ENCODE measurements at regions not wholly inside any gene's neighbourhood (a gene's known extent, or its start where the extent isn't known, plus 50 kb on each side); places are given as distances from the start of the nearest gene placed in this dataset.

- TF ChIP-seq BHLHE40 (IDR thresholded peaks at IDR 0.05; ENCODE audit: borderline replicate concordance) (no peak), FOXA1 (IDR thresholded peaks at IDR 0.05) (no peak)
- ChIA-PET CTCF (no interaction called here), POLR2A (no interaction called here)
- DNase-seq (ENCODE audit: extremely low spot score) = no peak
Observed at GRCh38 chr10:104505521-104506042, 135.5 kb upstream of the SORCS3 start.

DNA sequence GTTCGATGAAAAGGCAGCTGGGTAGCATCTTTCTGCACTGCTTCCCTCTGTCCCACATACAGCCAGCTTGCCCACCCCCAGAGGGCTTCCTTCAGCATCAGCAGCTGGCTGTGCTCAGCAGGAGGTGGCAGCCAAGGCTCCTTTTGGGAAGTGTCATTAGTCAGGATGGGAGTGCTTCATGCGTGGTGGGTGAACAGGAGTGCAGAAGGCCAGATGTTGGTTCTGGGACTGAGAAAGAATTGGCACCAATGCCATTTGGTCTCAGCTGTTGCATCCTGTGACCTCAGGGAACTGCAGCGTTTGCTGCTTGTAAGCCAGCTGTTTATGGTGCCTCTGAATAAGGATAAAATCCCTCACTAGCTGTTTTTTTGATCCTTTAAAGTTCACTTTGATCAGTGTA is 131.1 kb upstream of the SORCS3 start:
- ChIA-PET POLR2A (no interaction called here), CTCF (interaction anchor here (0.7 kb wide), 1 partner anchor 26 kb away, joined by 4 read pairs; no protein-coding TSS in a partner anchor)
- no peak for TF ChIP-seq FOXA1 (IDR thresholded peaks at IDR 0.05)
- TF ChIP-seq, protein P1, sequence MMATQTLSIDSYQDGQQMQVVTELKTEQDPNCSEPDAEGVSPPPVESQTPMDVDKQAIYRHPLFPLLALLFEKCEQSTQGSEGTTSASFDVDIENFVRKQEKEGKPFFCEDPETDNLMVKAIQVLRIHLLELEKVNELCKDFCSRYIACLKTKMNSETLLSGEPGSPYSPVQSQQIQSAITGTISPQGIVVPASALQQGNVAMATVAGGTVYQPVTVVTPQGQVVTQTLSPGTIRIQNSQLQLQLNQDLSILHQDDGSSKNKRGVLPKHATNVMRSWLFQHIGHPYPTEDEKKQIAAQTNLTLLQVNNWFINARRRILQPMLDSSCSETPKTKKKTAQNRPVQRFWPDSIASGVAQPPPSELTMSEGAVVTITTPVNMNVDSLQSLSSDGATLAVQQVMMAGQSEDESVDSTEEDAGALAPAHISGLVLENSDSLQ (IDR thresholded peaks at IDR 0.05) = no peak
- TF ChIP-seq HDGF (IDR thresholded peaks at IDR 0.05; ENCODE audit: borderline replicate concordance) = no peak
- no peak for TF ChIP-seq L3MBTL2 (conservative IDR thresholded peaks at IDR 0.05)
- no peak for TF ChIP-seq ARNT (IDR thresholded peaks at IDR 0.05)
- TF ChIP-seq FOXM1 (IDR thresholded peaks at IDR 0.05; ENCODE audit: borderline replicate concordance) = no peak
- TF ChIP-seq SP1 (IDR thresholded peaks at IDR 0.05) = no peak
- TF ChIP-seq NFRKB (IDR thresholded peaks at IDR 0.05) = no peak
- no peak for TF ChIP-seq FOXK2 (IDR thresholded peaks at IDR 0.05)
- no peak for TF ChIP-seq ELF4 (IDR thresholded peaks at IDR 0.05)
- DNase-seq (ENCODE audit: extremely low spot score) = no peak

- ChIA-PET CTCF (interaction anchor here (0.7 kb wide), 1 partner anchor 26 kb away, joined by 4 read pairs; no protein-coding TSS in a partner anchor), POLR2A (no interaction called here)
- DNase-seq (ENCODE audit: extremely low spot score) = no peak
- no peak for TF ChIP-seq HDGF (IDR thresholded peaks at IDR 0.05; ENCODE audit: borderline replicate concordance)
- TF ChIP-seq L3MBTL2 (conservative IDR thresholded peaks at IDR 0.05) = no peak
- no peak for TF ChIP-seq BHLHE40 (IDR thresholded peaks at IDR 0.05; ENCODE audit: borderline replicate concordance)
- TF ChIP-seq SUZ12 (IDR thresholded peaks at IDR 0.05) = no peak
- no peak for TF ChIP-seq CTBP1 (IDR thresholded peaks at IDR 0.05; ENCODE audit: borderline replicate concordance)
- TF ChIP-seq FOXK2 (IDR thresholded peaks at IDR 0.05) = no peak
- no peak for TF ChIP-seq LEF1 (IDR thresholded peaks at IDR 0.05; ENCODE audit: borderline replicate concordance)
- TF ChIP-seq ZNF384 (IDR thresholded peaks at IDR 0.05) = no peak
- no peak for TF ChIP-seq ELF4 (IDR thresholded peaks at IDR 0.05)
- TF ChIP-seq TARDBP (IDR thresholded peaks at IDR 0.05) = no peak
- TF ChIP-seq FOXA1 (IDR thresholded peaks at IDR 0.05) = no peak
- TF ChIP-seq SP1 (IDR thresholded peaks at IDR 0.05) = no peak
- TF ChIP-seq ARNT (IDR thresholded peaks at IDR 0.05) = no peak
- TF ChIP-seq NFRKB (IDR thresholded peaks at IDR 0.05) = no peak
- TF ChIP-seq, protein P1 (IDR thresholded peaks at IDR 0.05) = no peak
- TF ChIP-seq FOXM1 (IDR thresholded peaks at IDR 0.05; ENCODE audit: borderline replicate concordance) = no peak
Observed at GRCh38 chr10:104510644-104511043, 130.4 kb upstream of the SORCS3 start.

GRCh38 chr10:104512800-104513199 is 128.3 kb upstream of the SORCS3 start:
- no peak for DNase-seq (ENCODE audit: extremely low spot score)
- ChIA-PET POLR2A (no interaction called here), CTCF (no interaction called here)
- TF ChIP-seq SUZ12 (IDR thresholded peaks at IDR 0.05) = no peak
- TF ChIP-seq BHLHE40 (IDR thresholded peaks at IDR 0.05; ENCODE audit: borderline replicate concordance) = no peak
- TF ChIP-seq LEF1 (IDR thresholded peaks at IDR 0.05; ENCODE audit: borderline replicate concordance) = no peak
- no peak for TF ChIP-seq TARDBP (IDR thresholded peaks at IDR 0.05)
- no peak for TF ChIP-seq FOXK2 (IDR thresholded peaks at IDR 0.05)
- TF ChIP-seq, protein P1 (IDR thresholded peaks at IDR 0.05) = no peak

GRCh38 chr10:104515678-104516199 is 125.4 kb upstream of the SORCS3 start:
- DNase-seq (ENCODE audit: extremely low spot score) = no peak
- CTCF ChIA-PET = interaction anchor here (0.6 kb wide), 1 partner anchor 9 kb away, joined by 4 read pairs; no protein-coding TSS in a partner anchor
- TF ChIP-seq L3MBTL2 (conservative IDR thresholded peaks at IDR 0.05) = no peak
- TF ChIP-seq SP1 (IDR thresholded peaks at IDR 0.05) = no peak
- TF ChIP-seq HDGF (IDR thresholded peaks at IDR 0.05; ENCODE audit: borderline replicate concordance) = no peak
- no peak for TF ChIP-seq ELF4 (IDR thresholded peaks at IDR 0.05)
- TF ChIP-seq FOXA1 (IDR thresholded peaks at IDR 0.05) = no peak
- TF ChIP-seq, protein P1 (IDR thresholded peaks at IDR 0.05) = no peak
- POLR2A ChIA-PET = no interaction called here

GRCh38 chr10:104516986-104517385 is 124.1 kb upstream of the SORCS3 start:
- ChIA-PET POLR2A (no interaction called here), CTCF (no interaction called here)
- no peak for DNase-seq (ENCODE audit: extremely low spot score)
- TF ChIP-seq ELF4 (IDR thresholded peaks at IDR 0.05) = no peak
- no peak for TF ChIP-seq FOXA1 (IDR thresholded peaks at IDR 0.05)
- TF ChIP-seq NFRKB (IDR thresholded peaks at IDR 0.05) = no peak
- TF ChIP-seq L3MBTL2 (conservative IDR thresholded peaks at IDR 0.05) = no peak
- no peak for TF ChIP-seq ZNF384 (IDR thresholded peaks at IDR 0.05)
- no peak for TF ChIP-seq FOXK2 (IDR thresholded peaks at IDR 0.05)
- no peak for TF ChIP-seq SUZ12 (IDR thresholded peaks at IDR 0.05)
- no peak for TF ChIP-seq FOXM1 (IDR thresholded peaks at IDR 0.05; ENCODE audit: borderline replicate concordance)
- TF ChIP-seq ARNT (IDR thresholded peaks at IDR 0.05) = no peak
- TF ChIP-seq TARDBP (IDR thresholded peaks at IDR 0.05) = no peak
- no peak for TF ChIP-seq CTBP1 (IDR thresholded peaks at IDR 0.05; ENCODE audit: borderline replicate concordance)
- no peak for TF ChIP-seq BHLHE40 (IDR thresholded peaks at IDR 0.05; ENCODE audit: borderline replicate concordance)
- TF ChIP-seq SP1 (IDR thresholded peaks at IDR 0.05) = no peak
- TF ChIP-seq, protein P1 (IDR thresholded peaks at IDR 0.05) = no peak
- TF ChIP-seq HDGF (IDR thresholded peaks at IDR 0.05; ENCODE audit: borderline replicate concordance) = no peak
- TF ChIP-seq LEF1 (IDR thresholded peaks at IDR 0.05; ENCODE audit: borderline replicate concordance) = no peak

Measured in HEK293T (cell line).